ENCODE measurements at regions not wholly inside any gene's neighbourhood (a gene's known extent, or its start where the extent isn't known, plus 50 kb on each side); places are given as distances from the start of the nearest gene placed in this dataset.
"Not testable (repeated sequence)": the region's sequence is repeated elsewhere in the genome, so short reads cannot be mapped to it uniquely, and the experiment has no call there.

- TF ChIP-seq FOXA1 (IDR thresholded peaks at IDR 0.05) (no peak), SUZ12 (IDR thresholded peaks at IDR 0.05) (no peak), ZNF384 (IDR thresholded peaks at IDR 0.05) (no peak), SP1 (IDR thresholded peaks at IDR 0.05) (no peak), L3MBTL2 (conservative IDR thresholded peaks at IDR 0.05) (no peak), FOXM1 (IDR thresholded peaks at IDR 0.05; ENCODE audit: borderline replicate concordance) (no peak), CTBP1 (IDR thresholded peaks at IDR 0.05; ENCODE audit: borderline replicate concordance) (no peak), ARNT (IDR thresholded peaks at IDR 0.05) (no peak), HDGF (IDR thresholded peaks at IDR 0.05; ENCODE audit: borderline replicate concordance) (no peak), NFRKB (IDR thresholded peaks at IDR 0.05) (no peak), FOXK2 (IDR thresholded peaks at IDR 0.05) (no peak), TARDBP (IDR thresholded peaks at IDR 0.05) (no peak), ELF4 (IDR thresholded peaks at IDR 0.05) (no peak), LEF1 (IDR thresholded peaks at IDR 0.05; ENCODE audit: borderline replicate concordance) (no peak), BHLHE40 (IDR thresholded peaks at IDR 0.05; ENCODE audit: borderline replicate concordance) (no peak)
- TF ChIP-seq, protein P1, sequence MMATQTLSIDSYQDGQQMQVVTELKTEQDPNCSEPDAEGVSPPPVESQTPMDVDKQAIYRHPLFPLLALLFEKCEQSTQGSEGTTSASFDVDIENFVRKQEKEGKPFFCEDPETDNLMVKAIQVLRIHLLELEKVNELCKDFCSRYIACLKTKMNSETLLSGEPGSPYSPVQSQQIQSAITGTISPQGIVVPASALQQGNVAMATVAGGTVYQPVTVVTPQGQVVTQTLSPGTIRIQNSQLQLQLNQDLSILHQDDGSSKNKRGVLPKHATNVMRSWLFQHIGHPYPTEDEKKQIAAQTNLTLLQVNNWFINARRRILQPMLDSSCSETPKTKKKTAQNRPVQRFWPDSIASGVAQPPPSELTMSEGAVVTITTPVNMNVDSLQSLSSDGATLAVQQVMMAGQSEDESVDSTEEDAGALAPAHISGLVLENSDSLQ (IDR thresholded peaks at IDR 0.05) = no peak
- CTCF ChIA-PET = interaction anchor here (0.7 kb wide), 1 partner anchor 67 kb away, joined by 5 read pairs; no protein-coding TSS in a partner anchor
- POLR2A ChIA-PET = no interaction called here
- no peak for DNase-seq (ENCODE audit: extremely low spot score)
These were observed 200.5 kb downstream of the GOLGA6L6 start for GRCh38 chr15:20340931-20341661.

GRCh38 chr15:20340331-20340811, 201.2 kb downstream of the GOLGA6L6 start:
- no peak for DNase-seq (ENCODE audit: extremely low spot score)
- ChIA-PET POLR2A (no interaction called here), CTCF (no interaction called here)

GRCh38 chr15:20339086-20339791, 202.4 kb downstream of the GOLGA6L6 start:
- CTCF ChIA-PET = not testable (repeated sequence)

More at GRCh38 chr15:20340331-20340811, 201.2 kb downstream of the GOLGA6L6 start:
- TF ChIP-seq FOXM1 (IDR thresholded peaks at IDR 0.05; ENCODE audit: borderline replicate concordance) = no peak

GRCh38 chr15:20338671-20339070, 202.9 kb downstream of the GOLGA6L6 start:
- POLR2A ChIA-PET; DNase-seq (ENCODE audit: extremely low spot score); CTCF ChIA-PET: not testable (repeated sequence)

More at GRCh38 chr15:20339086-20339791, 202.4 kb downstream of the GOLGA6L6 start:
- POLR2A ChIA-PET; DNase-seq (ENCODE audit: extremely low spot score): not testable (repeated sequence)

DNA sequence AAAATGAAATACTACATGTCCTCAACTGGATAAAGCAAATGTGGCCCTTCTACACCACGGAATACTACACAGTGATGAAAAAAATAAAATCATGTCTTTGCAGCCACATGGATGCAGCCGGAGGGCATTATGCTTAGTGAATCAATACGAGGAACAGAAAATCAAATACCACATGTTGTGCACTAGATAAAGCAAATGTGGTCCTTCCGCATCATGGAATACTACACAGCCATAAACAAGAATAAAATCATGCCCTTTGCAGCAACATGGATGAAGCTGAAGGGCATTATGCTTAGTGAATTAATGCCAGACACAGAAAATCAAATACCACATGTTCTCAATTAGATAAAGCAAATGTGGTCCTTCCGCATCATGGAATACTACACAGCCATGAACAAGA, 204.4 kb downstream of the GOLGA6L6 start:
- CTCF ChIA-PET; POLR2A ChIA-PET; DNase-seq (ENCODE audit: extremely low spot score): not testable (repeated sequence)

- CTCF ChIA-PET; POLR2A ChIA-PET; DNase-seq (ENCODE audit: extremely low spot score): not testable (repeated sequence)
These were observed 207.1 kb downstream of the GOLGA6L6 start for GRCh38 chr15:20334451-20334850.

- POLR2A ChIA-PET; CTCF ChIA-PET; DNase-seq (ENCODE audit: extremely low spot score): not testable (repeated sequence)
These were observed 215.8 kb downstream of the GOLGA6L6 start for GRCh38 chr15:20325751-20326150.

- POLR2A ChIA-PET; CTCF ChIA-PET; DNase-seq (ENCODE audit: extremely low spot score): not testable (repeated sequence)
These were observed 224.5 kb downstream of the GOLGA6L6 start for GRCh38 chr15:20317132-20317531.

DNA sequence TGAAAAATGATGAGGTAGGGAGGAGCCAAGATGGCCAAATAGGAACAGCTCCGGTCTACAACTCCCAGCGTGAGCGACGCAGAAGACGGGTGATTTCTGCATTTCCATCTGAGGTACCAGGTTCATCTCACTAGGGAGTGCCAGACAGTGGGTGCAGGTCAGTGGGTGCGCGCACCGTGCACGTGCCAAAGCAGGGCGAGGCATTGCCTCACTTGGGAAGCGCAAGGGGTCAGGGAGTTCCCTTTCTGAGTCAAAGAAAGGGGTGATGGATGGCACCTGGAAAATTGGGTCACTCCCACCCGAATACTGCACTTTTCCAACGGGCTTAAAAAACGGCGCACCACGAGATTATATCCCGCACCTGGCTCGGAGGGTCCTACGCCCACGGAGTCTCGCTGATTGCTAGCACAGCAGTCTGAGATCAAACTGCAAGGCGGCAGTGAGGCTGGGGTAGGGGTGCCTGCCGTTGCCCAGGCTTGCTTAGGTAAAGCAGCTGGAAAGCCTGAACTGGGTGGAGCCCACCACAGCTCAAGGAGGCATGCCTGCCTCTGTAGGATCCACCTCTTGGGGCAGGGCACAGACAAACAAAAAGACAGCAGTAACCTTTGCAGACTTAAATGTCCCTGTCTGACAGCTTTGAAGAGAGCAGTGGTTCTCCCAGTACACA, 230.5 kb downstream of the GOLGA6L6 start:
- DNase-seq (ENCODE audit: extremely low spot score); POLR2A ChIA-PET; CTCF ChIA-PET: not testable (repeated sequence)

Data from HEK293T (cell line).